GM18520 (cell line): ENCODE measurements at regions not wholly inside any gene's neighbourhood (a gene's known extent, or its start where the extent isn't known, plus 50 kb on each side); places are given as distances from the start of the nearest gene placed in this dataset.
A peak's percentile ranks its signal among the peaks of the same experiment; 100 is the strongest.

ENCODE experiments used
- ATAC-seq: cut with Tn5 transposase; IDR thresholded peaks from one replicate; pipeline ENCODE4 v1.9.1; 2021; ENCODE audit not compliant: unreplicated experiment

DNA sequence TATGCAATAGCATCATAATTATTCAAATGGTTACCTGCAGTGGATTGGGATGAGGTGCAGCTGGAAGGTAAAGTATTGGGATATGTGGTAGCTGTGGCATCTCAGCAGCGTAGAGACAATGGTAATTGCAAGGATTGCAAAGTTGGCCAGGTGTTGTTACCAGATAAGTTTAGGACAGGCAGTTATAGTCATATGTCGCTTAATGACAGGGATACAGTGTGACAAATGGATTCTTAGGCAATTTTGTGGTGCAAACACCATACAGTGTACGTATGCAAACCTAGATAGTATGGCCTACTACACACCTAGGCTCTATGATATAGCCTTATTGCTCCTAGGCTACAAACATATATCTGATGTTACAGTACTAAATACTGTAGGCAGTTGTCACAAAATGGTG is 163.5 kb upstream of the LYZL2 start:
- no peak for ATAC-seq

DNA sequence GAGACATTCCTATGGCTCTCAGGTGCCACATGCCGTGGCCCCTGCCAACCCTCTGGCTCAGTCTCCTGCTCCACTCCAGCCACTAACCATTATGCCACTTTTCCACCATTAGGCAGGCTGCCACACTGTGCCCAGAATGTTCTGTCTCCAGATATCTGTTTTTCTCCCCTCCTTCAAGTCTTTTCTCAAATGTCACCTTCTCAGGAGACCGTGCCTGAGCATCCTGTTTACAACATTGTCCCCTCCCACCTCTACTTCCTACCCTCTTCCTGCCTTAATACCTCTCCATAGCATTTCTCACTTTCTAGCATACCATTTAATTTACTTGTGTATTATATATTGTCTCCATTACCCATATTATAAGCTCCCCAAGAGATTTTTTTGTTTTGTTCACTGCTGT is 162.5 kb upstream of the LYZL2 start:
- no peak for ATAC-seq

DNA sequence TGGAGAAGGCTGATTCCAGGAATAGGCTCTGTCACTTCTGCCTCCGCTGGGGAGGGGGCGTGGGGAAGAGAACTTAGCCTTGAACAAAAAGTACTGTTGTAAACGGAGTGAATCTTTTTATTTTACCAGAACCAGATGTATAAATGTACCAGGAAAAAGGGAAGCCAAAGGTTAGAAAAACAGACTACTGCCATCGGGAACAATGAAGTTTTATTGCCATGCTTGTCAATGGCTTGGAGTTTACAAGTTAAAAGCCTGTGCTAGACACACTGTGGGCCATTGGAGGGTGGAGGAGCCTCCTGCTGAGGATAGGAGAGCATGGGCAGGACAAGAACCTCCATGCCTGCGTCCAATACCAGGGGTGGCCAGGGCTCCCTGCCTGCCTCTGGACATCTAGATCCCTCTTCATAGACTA is 161.7 kb upstream of the LYZL2 start:
- ATAC-seq: no peak

DNA sequence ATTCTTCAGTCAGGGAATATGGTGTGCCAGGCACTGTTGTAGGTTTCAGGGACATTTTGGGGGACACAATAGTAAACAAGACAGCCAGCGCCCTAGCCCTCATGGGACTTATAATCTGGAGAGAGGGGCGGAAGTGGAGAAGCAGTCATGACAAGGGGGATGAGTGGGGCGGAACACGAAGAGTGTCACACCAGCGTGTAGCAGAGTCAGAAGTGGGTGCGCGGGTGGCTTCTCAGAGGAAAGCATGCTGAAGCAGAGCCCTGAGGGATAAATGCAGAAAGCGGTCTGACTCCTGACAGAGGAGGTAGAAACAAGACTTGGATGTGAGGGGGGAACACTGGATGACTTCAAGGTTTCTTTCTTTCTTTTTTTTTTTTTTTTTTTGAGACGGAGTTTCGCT is 160.3 kb upstream of the LYZL2 start:
- no peak for ATAC-seq

DNA sequence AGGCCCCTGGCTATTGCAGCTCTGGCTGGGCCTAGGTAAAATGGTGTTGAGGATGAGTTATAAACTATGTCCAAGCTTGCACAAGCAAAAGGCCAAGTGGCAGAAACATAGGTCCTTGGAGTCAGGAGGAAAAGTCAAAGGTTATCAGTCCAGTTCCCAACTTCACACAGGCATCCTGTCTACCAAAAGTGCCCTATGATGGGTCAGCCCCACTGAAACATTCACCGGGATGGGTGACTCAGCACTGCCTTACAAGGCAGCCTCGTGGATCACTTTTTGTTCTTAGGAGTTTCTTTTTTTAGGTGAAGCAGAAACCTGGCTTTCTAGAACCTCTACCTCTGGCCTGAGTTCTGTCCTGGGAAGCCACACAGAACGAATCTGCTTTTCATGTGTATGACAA is 158.8 kb upstream of the LYZL2 start:
- ATAC-seq: no peak

DNA sequence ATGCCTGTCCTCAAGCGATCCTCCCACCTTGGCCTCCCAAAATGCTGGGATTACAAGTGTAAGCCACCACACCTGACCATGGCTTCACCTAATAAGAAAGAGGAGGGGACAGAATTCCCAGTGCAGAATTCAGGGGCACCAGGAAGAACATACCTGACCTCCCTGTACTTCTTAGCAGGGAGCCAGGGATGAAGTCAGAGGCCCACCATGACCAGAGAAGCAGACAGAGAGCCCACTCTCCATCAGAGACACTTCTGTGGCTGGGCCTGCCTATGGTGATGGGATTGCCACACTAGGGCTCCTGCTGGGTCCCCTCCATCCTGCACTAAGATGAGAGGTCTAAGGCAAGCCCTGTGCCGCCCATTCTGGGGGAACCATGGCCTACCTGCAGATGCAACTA is 157.4 kb upstream of the LYZL2 start:
- ATAC-seq: no peak

DNA sequence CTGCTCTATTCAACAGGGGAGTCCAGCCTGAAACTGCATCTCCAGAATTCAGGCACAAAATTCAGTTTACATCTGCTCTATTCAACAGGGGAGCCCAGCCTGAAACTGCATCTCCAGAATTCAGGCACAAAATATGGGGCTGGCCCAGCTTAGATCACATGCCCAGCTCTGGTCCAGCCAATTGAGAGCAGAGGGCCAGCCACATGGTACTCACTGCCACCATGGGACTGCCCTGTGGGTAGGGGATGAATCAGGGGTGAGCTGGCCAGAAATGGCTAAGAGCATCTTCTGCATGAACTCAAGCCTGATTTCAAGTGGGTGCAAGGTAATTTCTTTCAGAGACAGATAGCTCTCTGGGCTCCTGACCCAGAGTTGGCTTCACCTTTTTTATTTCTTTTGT is 156.6 kb upstream of the LYZL2 start:
- no peak for ATAC-seq

DNA sequence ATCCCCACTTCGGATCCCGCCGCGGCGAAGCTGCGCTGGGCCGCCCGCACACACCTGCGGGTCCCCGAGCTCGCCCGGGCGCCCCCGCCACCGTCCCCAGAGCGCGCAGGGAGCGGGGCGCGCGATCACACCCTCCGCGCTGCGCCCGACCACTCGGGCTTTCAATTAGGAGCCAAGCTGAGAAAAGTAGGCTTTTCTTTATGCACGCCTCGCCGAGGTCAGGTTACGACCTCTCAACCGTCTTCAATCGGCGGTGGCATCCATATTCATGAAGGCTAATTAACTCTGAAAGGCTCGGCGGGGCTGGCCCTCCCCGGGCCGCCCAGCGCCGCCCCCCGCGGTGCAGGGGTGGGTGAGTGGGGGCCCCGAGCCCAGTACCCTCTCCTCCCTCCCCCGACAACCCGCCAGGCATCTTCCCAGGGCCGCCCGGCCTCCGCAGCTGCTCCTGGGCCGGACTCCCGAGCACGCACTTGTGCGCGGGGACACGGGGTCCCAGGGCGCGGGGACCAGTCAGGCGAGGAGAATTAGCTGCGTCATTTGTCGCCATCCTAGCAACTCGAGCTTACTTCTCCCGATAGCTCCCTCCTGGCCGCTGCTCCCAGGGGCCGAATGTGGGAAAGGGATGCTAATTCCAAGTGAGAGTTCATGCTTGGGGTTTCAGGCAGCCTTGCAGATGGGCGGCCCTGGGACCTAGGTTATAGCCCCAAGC is 155.5 kb upstream of the LYZL2 start:
- no peak for ATAC-seq

DNA sequence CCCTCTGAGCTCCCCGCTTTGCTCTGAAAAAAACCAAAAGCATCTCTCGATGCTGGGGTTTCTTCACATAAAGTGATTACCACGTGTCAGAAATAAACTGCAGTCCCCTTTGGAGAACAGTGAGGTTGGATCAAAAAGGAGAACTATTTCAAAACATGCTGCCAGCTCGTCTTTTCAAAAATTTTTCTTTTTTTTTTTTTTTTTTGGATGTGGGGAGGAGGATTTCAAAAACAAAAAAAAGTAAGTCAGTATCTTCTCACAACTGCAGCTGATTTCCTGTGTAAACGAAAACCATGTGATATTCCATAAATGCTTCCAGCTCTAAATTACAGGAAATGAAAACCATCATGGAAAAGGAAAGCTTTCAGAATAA is 155.0 kb upstream of the LYZL2 start:
- no peak for ATAC-seq

DNA sequence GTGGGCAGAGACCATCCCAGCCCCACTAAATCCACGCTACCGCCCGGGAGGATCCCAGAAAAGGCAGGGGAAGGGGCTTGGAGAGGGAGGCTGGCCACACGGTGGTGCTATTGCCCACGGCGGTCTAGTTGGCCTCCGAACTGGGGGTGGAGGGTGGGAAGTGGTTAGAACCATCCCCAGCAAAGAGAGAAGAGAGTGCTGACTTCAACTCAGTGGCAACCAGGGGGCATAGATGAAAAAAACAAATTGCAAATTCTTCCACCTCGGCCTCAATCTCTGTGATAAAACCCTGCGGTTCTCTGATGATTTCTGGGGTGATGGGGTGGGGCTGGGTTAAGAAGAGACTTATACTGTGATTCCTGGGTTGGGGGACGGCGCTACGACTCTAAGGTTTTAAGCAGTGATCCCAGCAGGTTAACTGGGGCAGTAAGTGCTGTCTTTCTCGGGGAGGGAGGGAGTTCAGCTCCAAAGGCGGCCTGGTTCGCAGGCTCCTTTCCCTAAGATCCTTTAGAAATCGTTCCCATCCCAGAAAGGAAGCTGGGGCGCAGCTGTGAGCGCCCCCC is 154.5 kb upstream of the LYZL2 start:
- ATAC-seq: peak; percentile 30

DNA sequence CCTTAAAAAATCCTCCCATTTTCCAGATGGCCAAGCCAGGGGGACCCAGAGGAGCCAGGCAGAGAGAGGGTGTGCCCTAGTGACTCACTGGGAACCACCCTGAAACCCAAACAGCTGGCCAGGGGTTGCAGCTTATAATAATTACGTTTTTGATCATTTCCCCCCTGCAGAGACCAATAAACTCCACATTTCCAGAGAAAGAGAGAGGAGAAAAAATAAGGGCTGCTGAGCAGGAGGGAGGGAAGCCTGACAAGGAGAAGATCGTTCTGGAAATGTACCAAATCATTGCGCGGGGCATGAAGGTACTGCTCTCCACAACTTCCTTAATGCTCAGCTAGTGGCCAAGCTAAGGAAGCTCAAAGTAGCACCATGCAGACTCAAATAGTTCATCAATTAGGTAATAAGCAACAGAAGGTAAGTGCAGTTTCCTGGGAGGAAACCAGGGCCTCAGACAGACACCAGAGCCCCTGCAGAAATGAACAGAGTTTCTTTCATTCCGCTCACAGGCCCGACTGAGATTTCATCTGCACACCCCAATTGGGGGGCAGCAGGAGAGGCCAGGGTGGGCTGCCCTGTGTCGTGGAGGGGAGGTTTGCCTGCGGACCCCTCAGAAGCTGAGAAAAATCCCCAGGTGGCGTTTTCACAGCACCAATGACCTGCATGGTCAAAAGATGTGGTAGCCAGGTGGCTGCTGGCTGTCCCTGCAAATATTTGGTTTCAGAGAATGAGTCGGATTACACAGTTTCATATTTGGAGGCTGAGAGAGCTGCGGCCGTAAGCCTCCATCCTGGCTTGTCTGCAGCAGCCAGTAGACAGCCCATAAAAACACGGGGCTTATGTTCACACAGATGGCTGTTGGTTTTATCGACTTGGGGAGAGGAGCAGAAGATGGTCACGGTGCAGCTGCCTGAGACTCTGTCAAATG is 153.2 kb upstream of the LYZL2 start:
- no peak for ATAC-seq

DNA sequence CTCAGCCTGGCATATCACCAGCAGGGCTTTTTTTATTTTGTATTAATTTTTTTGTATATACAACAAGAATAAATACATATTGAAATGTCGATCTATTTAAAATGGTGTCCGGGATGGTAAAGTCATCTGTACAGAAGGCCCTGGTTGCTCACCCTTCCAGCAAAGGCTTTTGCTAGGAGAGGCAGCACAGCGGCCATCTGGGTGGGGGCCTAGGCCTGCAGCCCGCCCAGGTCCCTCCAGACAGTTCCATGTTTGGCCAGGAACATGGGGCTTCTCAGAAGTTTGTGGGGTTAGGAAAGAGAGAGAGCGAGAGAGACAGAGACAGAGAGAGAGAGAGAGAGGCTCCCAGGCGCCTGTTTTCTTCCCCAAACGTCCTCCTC is 152.6 kb upstream of the LYZL2 start:
- no peak for ATAC-seq

DNA sequence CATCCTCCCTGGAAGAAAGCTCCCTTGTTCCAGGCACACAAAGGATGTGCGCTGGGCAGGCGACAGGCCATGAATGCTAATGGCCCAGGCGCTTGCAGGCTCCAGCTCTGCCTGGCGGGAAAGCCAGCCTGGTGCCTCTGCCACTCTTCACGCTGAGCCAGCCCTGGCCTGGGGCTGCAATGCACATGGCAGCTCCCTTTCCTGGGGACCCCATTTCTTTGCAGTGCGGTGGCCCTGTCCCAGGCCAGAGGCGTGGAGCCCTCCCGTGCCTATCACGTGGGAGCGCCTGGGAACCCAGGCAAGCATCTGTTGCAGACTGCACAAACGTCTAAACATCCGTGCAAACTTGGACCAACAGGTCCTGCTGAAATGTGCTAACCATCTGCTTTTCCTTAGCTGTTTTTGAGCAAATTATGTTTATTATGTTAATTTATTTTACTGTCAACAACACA is 152.1 kb upstream of the LYZL2 start:
- ATAC-seq: no peak

DNA sequence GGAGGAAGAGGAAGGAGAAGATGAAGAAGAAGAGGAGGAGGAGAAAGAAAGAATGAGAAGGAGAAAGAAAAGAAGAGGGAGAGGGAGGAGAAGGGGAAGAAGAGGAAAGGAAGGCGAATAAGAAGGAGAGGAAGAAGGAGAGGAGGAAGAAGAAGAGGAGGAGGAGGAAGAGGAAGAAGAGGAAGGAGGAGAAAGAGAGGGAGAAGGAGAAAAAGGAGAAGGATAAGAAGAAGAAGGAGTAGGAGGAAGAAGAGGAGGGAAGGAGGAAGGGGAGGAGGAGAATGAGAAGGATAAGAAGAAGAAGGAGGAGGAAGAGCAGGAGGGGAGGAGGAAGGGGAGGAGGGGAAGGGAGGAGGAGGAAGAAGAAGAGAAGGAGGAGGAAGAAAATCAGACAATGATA is 149.2 kb upstream of the LYZL2 start:
- ATAC-seq: no peak

DNA sequence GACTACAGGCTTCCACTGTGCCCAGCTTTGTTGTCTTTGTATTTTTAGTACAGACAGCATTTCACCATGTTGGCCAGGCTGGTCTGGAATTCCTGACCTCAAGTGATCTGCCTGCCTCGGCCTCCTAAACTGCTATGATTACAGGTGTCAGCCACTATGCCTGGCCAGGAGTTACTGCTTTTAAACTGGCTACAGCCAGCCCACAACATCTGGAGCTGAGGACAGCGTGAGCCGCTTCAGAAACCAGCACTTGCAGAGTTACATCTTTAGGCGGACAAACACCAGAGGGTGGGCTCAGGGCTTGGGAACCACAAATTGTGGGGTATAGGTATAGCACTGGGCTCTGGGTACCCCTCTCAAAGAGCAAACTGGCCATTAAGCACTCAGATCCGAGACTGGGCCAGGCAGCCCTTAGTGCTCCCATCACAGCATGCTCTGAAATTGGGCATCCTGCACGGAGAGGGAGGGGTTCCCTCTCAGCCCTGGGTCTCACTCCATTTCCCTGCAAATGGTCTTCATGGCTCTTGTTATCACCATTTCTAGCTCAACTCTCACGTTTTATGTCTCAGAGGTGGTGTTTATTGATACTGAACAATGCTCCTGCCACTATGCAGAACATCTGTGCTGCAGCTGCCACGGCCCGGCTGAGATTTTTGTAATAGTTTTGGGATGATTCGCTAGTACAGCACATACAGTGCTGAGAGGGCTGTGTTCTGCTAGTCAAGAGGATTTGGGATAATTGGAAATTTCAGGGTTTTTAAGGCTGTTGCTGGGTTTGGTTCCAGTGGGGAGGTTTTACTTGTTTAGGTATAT is 146.4 kb upstream of the LYZL2 start:
- no peak for ATAC-seq

DNA sequence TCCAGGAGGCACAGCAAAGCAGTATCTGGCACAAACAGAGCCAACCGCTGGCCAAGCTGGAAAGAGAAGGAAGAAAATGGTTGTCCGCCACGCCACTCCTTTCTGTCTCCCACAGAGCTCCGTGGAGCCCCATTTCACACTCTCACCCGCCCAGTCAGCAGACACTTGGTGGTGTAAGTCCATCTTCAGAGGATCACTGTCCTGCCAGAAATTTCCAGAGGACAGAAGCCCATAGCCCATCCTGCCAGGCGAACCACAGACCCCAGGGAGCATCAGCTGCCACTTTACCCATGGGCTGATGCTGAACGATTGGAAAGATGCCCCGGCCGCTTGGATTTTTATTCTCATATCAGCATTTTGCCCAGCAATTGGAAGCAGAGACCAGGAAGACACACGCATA is 144.7 kb upstream of the LYZL2 start:
- ATAC-seq: no peak

DNA sequence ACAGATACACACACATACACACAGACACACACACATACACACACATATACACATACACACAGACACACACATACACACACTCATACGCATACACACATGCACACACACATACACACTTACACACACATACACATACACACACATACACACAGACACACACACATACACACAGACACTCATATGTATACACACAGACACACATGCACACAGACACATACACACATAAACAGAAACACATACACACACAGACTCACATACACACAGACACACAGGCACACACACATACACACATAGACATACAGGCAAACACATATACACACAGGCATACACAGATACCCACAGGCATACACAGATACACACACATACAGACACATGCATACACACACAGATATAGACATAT is 143.9 kb upstream of the LYZL2 start:
- ATAC-seq: no peak

DNA sequence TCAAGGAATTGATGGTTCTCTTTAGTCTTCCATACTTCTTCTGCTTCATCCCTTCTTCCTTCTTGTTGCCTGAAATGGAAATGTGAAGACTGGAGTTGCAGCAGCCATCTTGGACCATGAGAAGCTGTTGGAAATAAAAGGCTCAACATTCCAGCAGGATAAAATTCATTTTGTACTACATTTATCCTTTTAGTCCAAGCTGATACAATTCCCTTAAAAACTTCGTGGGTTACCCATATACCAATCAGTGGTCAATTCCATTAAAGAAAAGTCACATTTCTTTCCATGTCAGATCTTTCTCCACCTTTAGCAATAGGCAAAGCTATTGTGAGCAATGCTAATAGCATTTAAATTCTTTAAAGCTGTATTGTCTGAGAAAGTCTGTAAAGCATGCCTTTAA is 141.3 kb upstream of the LYZL2 start:
- no peak for ATAC-seq

DNA sequence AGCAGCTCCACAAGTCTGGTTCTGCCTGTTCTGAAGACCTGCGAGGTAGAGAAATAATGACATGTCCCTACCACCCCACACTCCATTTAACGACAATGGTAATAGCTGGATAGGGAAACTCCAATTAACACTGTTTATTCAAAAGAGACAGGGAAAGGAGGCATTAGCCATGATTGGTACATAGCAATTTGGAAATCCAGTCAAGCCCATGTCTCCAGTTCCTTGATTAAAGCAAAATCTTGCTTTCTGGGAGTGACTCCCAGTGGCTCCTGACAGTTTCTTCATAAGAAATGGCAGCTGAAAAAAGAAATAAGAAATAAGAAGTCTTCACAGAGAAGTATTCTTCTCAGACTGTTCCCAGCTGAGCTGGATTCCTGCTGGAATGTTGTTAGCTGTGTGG is 140.7 kb upstream of the LYZL2 start:
- ATAC-seq: no peak

DNA sequence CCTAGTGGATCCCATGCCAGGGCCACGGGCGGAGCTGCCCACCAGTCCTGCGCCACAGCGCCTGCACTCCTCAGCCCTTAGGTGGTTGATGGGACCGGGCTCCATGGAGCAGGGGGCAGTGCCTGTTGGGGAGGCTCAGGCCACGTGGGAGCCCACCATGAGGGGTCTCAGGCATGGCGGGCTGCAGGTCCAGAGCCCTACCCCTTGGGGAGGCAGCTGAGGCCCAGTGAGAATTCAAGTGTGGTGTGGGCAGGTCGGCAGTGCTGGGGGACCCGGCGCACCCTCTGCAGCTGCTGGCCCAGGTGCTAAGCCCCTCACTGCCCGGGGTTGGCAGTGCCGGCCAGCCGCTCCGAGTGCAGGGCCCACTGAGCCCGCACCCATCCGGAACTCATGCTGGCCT is 139.8 kb upstream of the LYZL2 start:
- ATAC-seq: no peak

DNA sequence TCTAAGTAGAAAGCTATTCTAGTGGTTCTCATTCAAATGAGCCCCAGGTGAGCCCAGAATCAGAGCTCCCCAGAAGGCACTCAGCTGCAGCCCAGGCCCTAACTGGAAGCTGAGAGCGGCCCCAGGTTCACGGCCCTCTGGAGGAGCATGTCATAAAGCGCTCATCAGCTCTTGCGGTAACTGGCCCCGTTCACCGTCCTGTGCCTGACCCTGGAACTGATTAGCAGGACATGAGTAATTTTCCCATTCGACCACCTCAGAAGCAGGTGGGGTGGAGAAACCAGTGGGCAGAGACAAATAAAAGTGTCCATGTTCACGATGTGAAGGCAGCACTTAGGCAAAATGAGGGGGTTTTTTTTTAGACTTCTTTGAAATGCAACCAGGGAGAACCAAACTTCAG is 136.1 kb upstream of the LYZL2 start:
- ATAC-seq: no peak
